ENCODE measurements at regions not wholly inside any gene's neighbourhood (a gene's known extent, or its start where the extent isn't known, plus 50 kb on each side); places are given as distances from the start of the nearest gene placed in this dataset.

GRCh38 chr12:59230334-59230733 lies 310.0 kb upstream of the LRIG3 start:
- no peak overlapping the region for H3K23ac ChIP-seq (ENCODE audit: low read length)
- H4K5ac ChIP-seq (ENCODE audit: low read length) = no peak overlapping the region
- H3K4me2 ChIP-seq (ENCODE audit: low read length) = no peak overlapping the region
- H3K79me1 ChIP-seq (ENCODE audit: low read length) = no peaks in the 10 kb centered on the region
- H2BK15ac ChIP-seq (replicated peaks; ENCODE audit: low read depth) = no peak overlapping the region
- H3K18ac ChIP-seq (ENCODE audit: low read length) = no peak overlapping the region
- H2BK120ac ChIP-seq (ENCODE audit: low read depth, low read length) = no peak overlapping the region
- no peaks in the 10 kb centered on the region for H3K36me3 ChIP-seq (ENCODE audit: control insufficient read depth, insufficient read depth, low read length)
- no peaks in the 10 kb centered on the region for H3K4me1 ChIP-seq (ENCODE audit: control insufficient read depth, low read depth, low read length)
- no peaks in the 10 kb centered on the region for H3K79me2 ChIP-seq (ENCODE audit: control insufficient read depth, insufficient read depth, low read length)
- H3K56ac ChIP-seq (ENCODE audit: low read length) = no peak overlapping the region
- no peak overlapping the region for H2BK5ac ChIP-seq (ENCODE audit: low read length)
- H3K9ac ChIP-seq (ENCODE audit: low read length) = no peak overlapping the region
- no peak overlapping the region for H2AK5ac ChIP-seq (ENCODE audit: low read length)
- no peak for DNase-seq
- H3K27me3 ChIP-seq (ENCODE audit: insufficient read depth, low read length, poor library complexity) = no peaks in the 10 kb centered on the region
- H4K8ac ChIP-seq (ENCODE audit: low read depth, low read length) = no peak overlapping the region
- no peak overlapping the region for H3K27ac ChIP-seq (ENCODE audit: low read depth, low read length)
- H3K4ac ChIP-seq (ENCODE audit: low read depth, low read length) = no peak overlapping the region
- no peak overlapping the region for H3K4me3 ChIP-seq (ENCODE audit: low read length)

- no peak overlapping the region for H3K4me3 ChIP-seq (ENCODE audit: low read length)
- H3K79me2 ChIP-seq (ENCODE audit: control insufficient read depth, insufficient read depth, low read length) = no peaks in the 10 kb centered on the region
- H2BK15ac ChIP-seq (replicated peaks; ENCODE audit: low read depth) = no peak overlapping the region
- H3K23ac ChIP-seq (ENCODE audit: low read length) = no peak overlapping the region
- H3K4ac ChIP-seq (ENCODE audit: low read depth, low read length) = no peak overlapping the region
- WGBS (ENCODE audit: extremely low coverage, insufficient coverage, low lambda C conversion rate) = no CpG with 5 or more reads among the region's 1 CpG
- H3K27me3 ChIP-seq (ENCODE audit: insufficient read depth, low read length, poor library complexity) = no peaks in the 10 kb centered on the region
- H3K4me2 ChIP-seq (ENCODE audit: low read length) = no peak overlapping the region
- no peak overlapping the region for H2BK5ac ChIP-seq (ENCODE audit: low read length)
- H3K9ac ChIP-seq (ENCODE audit: low read length) = no peak overlapping the region
- peaks cover 2% of the 10 kb centered on the region for H3K4me1 ChIP-seq (ENCODE audit: control insufficient read depth, low read depth, low read length)
- no peak overlapping the region for H3K27ac ChIP-seq (ENCODE audit: low read depth, low read length)
- DNase-seq = no peak
- H3K56ac ChIP-seq (ENCODE audit: low read length) = no peak overlapping the region
- no peak overlapping the region for H2BK120ac ChIP-seq (ENCODE audit: low read depth, low read length)
- H4K8ac ChIP-seq (ENCODE audit: low read depth, low read length) = no peak overlapping the region
- no peaks in the 10 kb centered on the region for H3K79me1 ChIP-seq (ENCODE audit: low read length)
- H3K36me3 ChIP-seq (ENCODE audit: control insufficient read depth, insufficient read depth, low read length) = no peaks in the 10 kb centered on the region
- H4K5ac ChIP-seq (ENCODE audit: low read length) = no peak overlapping the region
- no peak overlapping the region for H3K18ac ChIP-seq (ENCODE audit: low read length)
- H2AK5ac ChIP-seq (ENCODE audit: low read length) = no peak overlapping the region
Measured at GRCh38 chr12:59219148-59219547, 298.8 kb upstream of the LRIG3 start.

GRCh38 chr12:59196989-59197388 lies 276.7 kb upstream of the LRIG3 start:
- no peak overlapping the region for H2AK5ac ChIP-seq (ENCODE audit: low read length)
- no CpG with 5 or more reads among the region's 1 CpG for WGBS (ENCODE audit: extremely low coverage, insufficient coverage, low lambda C conversion rate)

GRCh38 chr12:59194794-59195193 lies 274.5 kb upstream of the LRIG3 start:
- H3K27me3 ChIP-seq (ENCODE audit: insufficient read depth, low read length, poor library complexity) = no peaks in the 10 kb centered on the region
- no peak overlapping the region for H3K9ac ChIP-seq (ENCODE audit: low read length)
- H3K23ac ChIP-seq (ENCODE audit: low read length) = no peak overlapping the region
- no peak overlapping the region for H2BK5ac ChIP-seq (ENCODE audit: low read length)
- H3K4ac ChIP-seq (ENCODE audit: low read depth, low read length) = no peak overlapping the region
- no peak overlapping the region for H3K18ac ChIP-seq (ENCODE audit: low read length)
- DNase-seq = peak; percentile 27
- no peak overlapping the region for H2AK5ac ChIP-seq (ENCODE audit: low read length)
- H2BK120ac ChIP-seq (ENCODE audit: low read depth, low read length) = no peak overlapping the region
- no CpG with 5 or more reads among the region's 2 CpGs for WGBS (ENCODE audit: extremely low coverage, insufficient coverage, low lambda C conversion rate)
- H3K4me1 ChIP-seq (ENCODE audit: control insufficient read depth, low read depth, low read length) = no peaks in the 10 kb centered on the region
- no peaks in the 10 kb centered on the region for H3K79me2 ChIP-seq (ENCODE audit: control insufficient read depth, insufficient read depth, low read length)
- H3K79me1 ChIP-seq (ENCODE audit: low read length) = no peaks in the 10 kb centered on the region
- H3K4me3 ChIP-seq (ENCODE audit: low read length) = no peak overlapping the region
- no peak overlapping the region for H4K5ac ChIP-seq (ENCODE audit: low read length)
- no peak overlapping the region for H4K8ac ChIP-seq (ENCODE audit: low read depth, low read length)
- H2BK15ac ChIP-seq (replicated peaks; ENCODE audit: low read depth) = no peak overlapping the region
- no peak overlapping the region for H3K56ac ChIP-seq (ENCODE audit: low read length)
- H3K27ac ChIP-seq (ENCODE audit: low read depth, low read length) = no peak overlapping the region
- no peak overlapping the region for H3K4me2 ChIP-seq (ENCODE audit: low read length)
- no peaks in the 10 kb centered on the region for H3K36me3 ChIP-seq (ENCODE audit: control insufficient read depth, insufficient read depth, low read length)

More at GRCh38 chr12:59196989-59197388, 276.7 kb upstream of the LRIG3 start:
- Histone ChIP-seq H3K4ac (ENCODE audit: low read depth, low read length) (no peak overlapping the region), H3K18ac (ENCODE audit: low read length) (no peak overlapping the region), H3K27me3 (ENCODE audit: insufficient read depth, low read length, poor library complexity) (no peaks in the 10 kb centered on the region), H2BK15ac (replicated peaks; ENCODE audit: low read depth) (no peak overlapping the region), H2BK120ac (ENCODE audit: low read depth, low read length) (no peak overlapping the region), H4K5ac (ENCODE audit: low read length) (no peak overlapping the region), H3K23ac (ENCODE audit: low read length) (no peak overlapping the region), H4K8ac (ENCODE audit: low read depth, low read length) (no peak overlapping the region), H3K4me2 (ENCODE audit: low read length) (no peak overlapping the region), H3K27ac (ENCODE audit: low read depth, low read length) (no peak overlapping the region), H3K9ac (ENCODE audit: low read length) (no peak overlapping the region), H2BK5ac (ENCODE audit: low read length) (no peak overlapping the region), H3K4me1 (ENCODE audit: control insufficient read depth, low read depth, low read length) (no peaks in the 10 kb centered on the region), H3K36me3 (ENCODE audit: control insufficient read depth, insufficient read depth, low read length) (no peaks in the 10 kb centered on the region), H3K56ac (ENCODE audit: low read length) (no peak overlapping the region), H3K79me1 (ENCODE audit: low read length) (no peaks in the 10 kb centered on the region), H3K79me2 (ENCODE audit: control insufficient read depth, insufficient read depth, low read length) (no peaks in the 10 kb centered on the region), H3K4me3 (ENCODE audit: low read length) (no peak overlapping the region)
- DNase-seq = no peak

GRCh38 chr12:59193476-59194050 lies 273.3 kb upstream of the LRIG3 start:
- Histone ChIP-seq H3K79me2 (ENCODE audit: control insufficient read depth, insufficient read depth, low read length) (no peaks in the 10 kb centered on the region), H3K27ac (ENCODE audit: low read depth, low read length) (no peak overlapping the region), H3K4me3 (ENCODE audit: low read length) (no peak overlapping the region), H3K4ac (ENCODE audit: low read depth, low read length) (no peak overlapping the region), H4K5ac (ENCODE audit: low read length) (no peak overlapping the region), H4K8ac (ENCODE audit: low read depth, low read length) (no peak overlapping the region), H3K18ac (ENCODE audit: low read length) (no peak overlapping the region), H3K23ac (ENCODE audit: low read length) (no peak overlapping the region), H3K36me3 (ENCODE audit: control insufficient read depth, insufficient read depth, low read length) (no peaks in the 10 kb centered on the region), H3K27me3 (ENCODE audit: insufficient read depth, low read length, poor library complexity) (no peaks in the 10 kb centered on the region), H3K56ac (ENCODE audit: low read length) (no peak overlapping the region), H3K4me1 (ENCODE audit: control insufficient read depth, low read depth, low read length) (no peaks in the 10 kb centered on the region), H2AK5ac (ENCODE audit: low read length) (no peak overlapping the region), H3K9ac (ENCODE audit: low read length) (no peak overlapping the region), H2BK5ac (ENCODE audit: low read length) (no peak overlapping the region), H2BK120ac (ENCODE audit: low read depth, low read length) (no peak overlapping the region), H3K79me1 (ENCODE audit: low read length) (no peaks in the 10 kb centered on the region), H2BK15ac (replicated peaks; ENCODE audit: low read depth) (no peak overlapping the region), H3K4me2 (ENCODE audit: low read length) (no peak overlapping the region)
- DNase-seq = no peak
- no CpG with 5 or more reads among the region's 1 CpG for WGBS (ENCODE audit: extremely low coverage, insufficient coverage, low lambda C conversion rate)

GRCh38 chr12:59191372-59191771 lies 271.1 kb upstream of the LRIG3 start:
- Histone ChIP-seq H2AK5ac (ENCODE audit: low read length) (no peak overlapping the region), H3K9ac (ENCODE audit: low read length) (no peak overlapping the region), H3K27ac (ENCODE audit: low read depth, low read length) (no peak overlapping the region), H3K4me1 (ENCODE audit: control insufficient read depth, low read depth, low read length) (no peaks in the 10 kb centered on the region), H3K56ac (ENCODE audit: low read length) (no peak overlapping the region), H2BK15ac (replicated peaks; ENCODE audit: low read depth) (no peak overlapping the region), H3K4me3 (ENCODE audit: low read length) (no peak overlapping the region), H3K4me2 (ENCODE audit: low read length) (no peak overlapping the region), H3K27me3 (ENCODE audit: insufficient read depth, low read length, poor library complexity) (no peaks in the 10 kb centered on the region), H4K8ac (ENCODE audit: low read depth, low read length) (no peak overlapping the region), H3K79me2 (ENCODE audit: control insufficient read depth, insufficient read depth, low read length) (no peaks in the 10 kb centered on the region), H3K18ac (ENCODE audit: low read length) (no peak overlapping the region), H3K4ac (ENCODE audit: low read depth, low read length) (no peak overlapping the region), H3K79me1 (ENCODE audit: low read length) (no peaks in the 10 kb centered on the region), H2BK120ac (ENCODE audit: low read depth, low read length) (no peak overlapping the region), H3K36me3 (ENCODE audit: control insufficient read depth, insufficient read depth, low read length) (no peaks in the 10 kb centered on the region), H2BK5ac (ENCODE audit: low read length) (no peak overlapping the region), H3K23ac (ENCODE audit: low read length) (no peak overlapping the region), H4K5ac (ENCODE audit: low read length) (no peak overlapping the region)
- WGBS (ENCODE audit: extremely low coverage, insufficient coverage, low lambda C conversion rate) = no CpG with 5 or more reads among the region's 1 CpG
- DNase-seq = no peak

Measured in mesendoderm (in vitro differentiated cells).